ENCODE measurements at regions not wholly inside any gene's neighbourhood (a gene's known extent, or its start where the extent isn't known, plus 50 kb on each side); places are given as distances from the start of the nearest gene placed in this dataset.

- Histone ChIP-seq H3K27ac (no peak overlapping the region), H3K36me3 (no peaks in the 10 kb centered on the region), H3K27me3 (no peaks in the 10 kb centered on the region), H3K9me3 (ENCODE audit: low read depth) (no peaks in the 10 kb centered on the region), H3K4me3 (no peak overlapping the region), H3K4me1 (ENCODE audit: low read depth) (no peaks in the 10 kb centered on the region)
- TF ChIP-seq, protein P1, sequence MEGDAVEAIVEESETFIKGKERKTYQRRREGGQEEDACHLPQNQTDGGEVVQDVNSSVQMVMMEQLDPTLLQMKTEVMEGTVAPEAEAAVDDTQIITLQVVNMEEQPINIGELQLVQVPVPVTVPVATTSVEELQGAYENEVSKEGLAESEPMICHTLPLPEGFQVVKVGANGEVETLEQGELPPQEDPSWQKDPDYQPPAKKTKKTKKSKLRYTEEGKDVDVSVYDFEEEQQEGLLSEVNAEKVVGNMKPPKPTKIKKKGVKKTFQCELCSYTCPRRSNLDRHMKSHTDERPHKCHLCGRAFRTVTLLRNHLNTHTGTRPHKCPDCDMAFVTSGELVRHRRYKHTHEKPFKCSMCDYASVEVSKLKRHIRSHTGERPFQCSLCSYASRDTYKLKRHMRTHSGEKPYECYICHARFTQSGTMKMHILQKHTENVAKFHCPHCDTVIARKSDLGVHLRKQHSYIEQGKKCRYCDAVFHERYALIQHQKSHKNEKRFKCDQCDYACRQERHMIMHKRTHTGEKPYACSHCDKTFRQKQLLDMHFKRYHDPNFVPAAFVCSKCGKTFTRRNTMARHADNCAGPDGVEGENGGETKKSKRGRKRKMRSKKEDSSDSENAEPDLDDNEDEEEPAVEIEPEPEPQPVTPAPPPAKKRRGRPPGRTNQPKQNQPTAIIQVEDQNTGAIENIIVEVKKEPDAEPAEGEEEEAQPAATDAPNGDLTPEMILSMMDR (IDR thresholded peaks at IDR 0.05; ENCODE audit: low read depth, low read length), result no peak
- DNase-seq (ENCODE audit: low read depth in 1 of 2, low spot score in 1 of 2), result no peak
Measured at GRCh38 chr15:92324101-92324963, 69.3 kb upstream of the ST8SIA2 start.

DNA sequence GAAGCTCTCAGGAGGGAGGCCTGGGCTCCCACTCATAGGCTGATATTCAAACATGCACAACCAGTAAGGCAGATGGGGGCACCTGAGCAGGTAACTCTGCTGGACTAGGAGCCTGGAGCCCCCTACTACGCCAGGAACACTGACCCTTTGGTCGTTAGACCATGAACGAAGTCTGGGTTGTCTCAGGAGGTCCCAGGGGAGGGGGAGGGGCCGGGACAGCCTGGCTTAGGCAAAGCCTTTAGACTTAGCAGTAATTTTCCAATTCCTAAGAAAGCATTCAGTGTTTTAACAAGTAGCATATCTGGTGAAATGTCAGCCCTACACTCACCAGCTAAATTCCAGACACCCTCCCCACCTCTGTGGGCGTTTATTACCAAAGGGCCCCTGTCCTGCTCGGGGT lies 67.4 kb upstream of the ST8SIA2 start:
- TF ChIP-seq, protein P1 (IDR thresholded peaks at IDR 0.05; ENCODE audit: low read depth, low read length), result no peak
- Histone ChIP-seq H3K4me3 (no peak overlapping the region), H3K36me3 (no peaks in the 10 kb centered on the region), H3K27ac (no peak overlapping the region), H3K27me3 (no peaks in the 10 kb centered on the region), H3K9me3 (ENCODE audit: low read depth) (no peaks in the 10 kb centered on the region), H3K4me1 (ENCODE audit: low read depth) (no peaks in the 10 kb centered on the region)
- DNase-seq (ENCODE audit: low read depth in 1 of 2, low spot score in 1 of 2), result peak in 1 of 2 donors; percentile 17

DNA sequence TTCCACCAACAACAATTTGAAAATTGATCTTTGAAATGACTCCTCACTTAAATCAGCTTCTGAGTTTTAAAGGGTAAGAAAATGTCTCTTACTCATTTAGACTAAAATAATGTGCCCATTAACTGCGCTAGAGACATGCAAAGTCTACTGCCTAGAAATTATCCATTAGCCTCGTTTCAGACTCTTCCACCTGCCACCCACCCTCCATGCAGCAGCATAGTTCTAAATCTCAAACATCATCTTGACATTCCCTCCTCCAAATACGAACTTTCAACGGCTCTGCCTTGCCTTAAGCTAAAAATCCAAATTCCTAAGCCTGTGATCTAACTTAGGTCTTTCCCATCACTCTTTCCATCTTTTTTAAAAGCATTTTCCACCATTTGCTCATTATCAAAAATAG lies 66.6 kb upstream of the ST8SIA2 start:
- H3K4me1 ChIP-seq (ENCODE audit: low read depth), result no peaks in the 10 kb centered on the region
- H3K36me3 ChIP-seq, result no peaks in the 10 kb centered on the region
- TF ChIP-seq, protein P1 (IDR thresholded peaks at IDR 0.05; ENCODE audit: low read depth, low read length), result no peak
- no peaks in the 10 kb centered on the region for H3K9me3 ChIP-seq (ENCODE audit: low read depth)
- DNase-seq (ENCODE audit: low read depth in 1 of 2, low spot score in 1 of 2), result no peak
- no peak overlapping the region for H3K4me3 ChIP-seq
- H3K27me3 ChIP-seq, result no peaks in the 10 kb centered on the region
- H3K27ac ChIP-seq, result no peak overlapping the region

GRCh38 chr15:92328207-92328606 lies 65.5 kb upstream of the ST8SIA2 start:
- no peak overlapping the region for H3K27ac ChIP-seq
- TF ChIP-seq, protein P1 (IDR thresholded peaks at IDR 0.05; ENCODE audit: low read depth, low read length), result no peak
- H3K36me3 ChIP-seq, result no peaks in the 10 kb centered on the region
- no peaks in the 10 kb centered on the region for H3K27me3 ChIP-seq
- no peak for DNase-seq (ENCODE audit: low read depth in 1 of 2, low spot score in 1 of 2)
- H3K4me3 ChIP-seq, result no peak overlapping the region
- no peaks in the 10 kb centered on the region for H3K4me1 ChIP-seq (ENCODE audit: low read depth)
- no peaks in the 10 kb centered on the region for H3K9me3 ChIP-seq (ENCODE audit: low read depth)

DNA sequence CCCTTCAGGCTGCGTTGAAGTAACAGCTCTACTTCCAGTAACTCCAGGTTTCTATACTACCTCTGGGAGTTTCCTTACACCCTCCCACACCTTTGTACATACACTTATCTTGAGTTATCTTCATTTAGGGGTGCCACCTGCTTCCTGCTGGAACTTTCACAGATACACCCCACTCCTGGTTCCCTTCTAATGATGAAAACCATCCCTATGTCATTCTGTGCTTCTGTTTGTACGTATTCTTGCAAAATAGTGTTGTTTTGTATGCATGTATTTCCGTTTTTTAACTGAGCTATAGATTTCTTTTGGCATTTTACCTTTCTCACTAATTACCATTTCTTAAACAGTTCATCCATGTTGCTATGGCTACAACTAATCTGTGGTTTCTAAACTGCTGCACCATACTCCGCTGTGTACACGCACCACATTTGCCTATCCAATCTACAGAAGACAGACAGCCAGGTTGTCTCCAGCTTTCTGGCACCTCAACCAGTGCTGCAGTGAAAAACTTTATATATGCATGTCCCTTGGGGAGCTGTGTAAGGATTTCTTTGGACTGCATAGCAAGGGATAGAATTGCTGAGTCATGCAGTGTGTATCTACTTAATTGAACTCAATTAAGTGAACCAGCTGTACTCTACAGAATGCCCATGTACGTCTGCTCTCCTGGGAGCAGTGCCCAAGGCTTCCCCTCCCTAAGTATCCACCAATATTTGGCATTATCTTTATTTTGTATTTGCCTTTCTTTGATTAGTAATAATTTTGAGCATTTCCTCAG lies 61.4 kb upstream of the ST8SIA2 start:
- Histone ChIP-seq H3K4me3 (no peak overlapping the region), H3K4me1 (ENCODE audit: low read depth) (no peaks in the 10 kb centered on the region), H3K36me3 (no peaks in the 10 kb centered on the region), H3K27me3 (no peaks in the 10 kb centered on the region), H3K9me3 (ENCODE audit: low read depth) (no peaks in the 10 kb centered on the region), H3K27ac (no peak overlapping the region)
- TF ChIP-seq, protein P1 (IDR thresholded peaks at IDR 0.05; ENCODE audit: low read depth, low read length), result no peak
- no peak for DNase-seq (ENCODE audit: low read depth in 1 of 2, low spot score in 1 of 2)

All from cardiac muscle cell (in vitro differentiated cells and primary cell).